HL-60 (cell line): ENCODE measurements at regions not wholly inside any gene's neighbourhood (a gene's known extent, or its start where the extent isn't known, plus 50 kb on each side); places are given as distances from the start of the nearest gene placed in this dataset.

ENCODE experiments used
- POLR2AphosphoS5 ChIP-seq: IDR thresholded peaks from 2 replicates; pipeline ENCODE4 v1.6.1; 2012; ENCODE audit warnings: low read depth
- REST ChIP-seq: IDR thresholded peaks from 2 replicates; pipeline ENCODE4 v1.6.1; 2012; ENCODE audit warnings: low read depth; ENCODE audit not compliant: insufficient replicate concordance
- TF ChIP-seq, protein P1 (sequence below): IDR thresholded peaks from one replicate; pipeline ENCODE4 v1.5.1; 2011; ENCODE audit warnings: low read length, control low read depth, inconsistent platforms; ENCODE audit not compliant: insufficient read depth

DNA sequence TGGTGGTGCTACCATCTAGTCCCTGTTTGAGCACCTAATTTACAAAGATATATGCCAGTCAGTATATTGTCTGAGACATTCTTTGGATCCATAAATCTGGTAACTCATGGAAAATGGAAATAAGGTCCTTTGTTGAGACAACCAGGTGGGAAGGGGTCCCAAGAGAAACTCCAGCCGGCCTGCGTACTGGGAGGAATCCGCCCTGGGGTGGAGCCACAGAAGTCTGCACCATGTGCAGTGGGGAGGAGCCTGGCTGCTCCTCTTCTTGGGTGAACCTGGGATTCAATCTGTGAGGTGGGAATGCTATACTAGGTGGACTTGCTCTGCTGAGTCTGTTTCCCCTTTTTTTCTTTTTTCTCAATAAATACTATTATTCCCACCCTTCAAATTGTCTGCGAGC is 339.2 kb upstream of the TNRC6C start:
- TF ChIP-seq, protein P1, sequence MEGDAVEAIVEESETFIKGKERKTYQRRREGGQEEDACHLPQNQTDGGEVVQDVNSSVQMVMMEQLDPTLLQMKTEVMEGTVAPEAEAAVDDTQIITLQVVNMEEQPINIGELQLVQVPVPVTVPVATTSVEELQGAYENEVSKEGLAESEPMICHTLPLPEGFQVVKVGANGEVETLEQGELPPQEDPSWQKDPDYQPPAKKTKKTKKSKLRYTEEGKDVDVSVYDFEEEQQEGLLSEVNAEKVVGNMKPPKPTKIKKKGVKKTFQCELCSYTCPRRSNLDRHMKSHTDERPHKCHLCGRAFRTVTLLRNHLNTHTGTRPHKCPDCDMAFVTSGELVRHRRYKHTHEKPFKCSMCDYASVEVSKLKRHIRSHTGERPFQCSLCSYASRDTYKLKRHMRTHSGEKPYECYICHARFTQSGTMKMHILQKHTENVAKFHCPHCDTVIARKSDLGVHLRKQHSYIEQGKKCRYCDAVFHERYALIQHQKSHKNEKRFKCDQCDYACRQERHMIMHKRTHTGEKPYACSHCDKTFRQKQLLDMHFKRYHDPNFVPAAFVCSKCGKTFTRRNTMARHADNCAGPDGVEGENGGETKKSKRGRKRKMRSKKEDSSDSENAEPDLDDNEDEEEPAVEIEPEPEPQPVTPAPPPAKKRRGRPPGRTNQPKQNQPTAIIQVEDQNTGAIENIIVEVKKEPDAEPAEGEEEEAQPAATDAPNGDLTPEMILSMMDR, result no peak
- TF ChIP-seq REST, result no peak
- no peak for TF ChIP-seq POLR2AphosphoS5
